K562 (cell line): ENCODE measurements at regions not wholly inside any gene's neighbourhood (a gene's known extent, or its start where the extent isn't known, plus 50 kb on each side); places are given as distances from the start of the nearest gene placed in this dataset.

ENCODE experiments used
- ATAC-seq: fragments of 200-7000 bp; cut with Tn5 transposase; 3 replicates; pipeline ENCODE4 v1.9.1; 2020; ENCODE audit warnings: moderate library complexity
- BruUV-seq: library from RNA; stranded (reverse); fragments of 400-500 nt; replicated peaks from 2 replicates; lab custom pipeline; 2021; lab: Mats Ljungman, UMichigan
- CTCF ChIA-PET: fragments of 300-600 bp; formaldehyde crosslinking; extraction: SDS; loops from one replicate; lab custom pipeline; 2021; ENCODE audit warnings: low intra/inter-chr PET ratio; lab: Yijun Ruan, JAX
- POLR2A ChIA-PET: fragments of 300-600, 350-650 bp; sonication (Branson Sonifier 250); formaldehyde crosslinking; extraction: SDS; loops from one replicate; lab custom pipeline; 2021; ENCODE audit warnings: antibody characterized with exemption, inconsistent platforms; lab: Yijun Ruan, JAX
- DNase-seq, 4 experiments: peaks; one replicate each; pipeline versions ENCODE4 v3.0.0 to v3.0.0-alpha.2; 2011 to 2018; ENCODE audit warnings: low spot score in 3 of 4, mixed read lengths in 3 of 4; ENCODE audit errors: extremely low read depth in 1 of 4
- FAIRE-seq: peaks from 2 replicates; lab custom pipeline; 2011; peaks lifted over from hg19 to GRCh38; lab: Jason Lieb, UNC
- H2AFZ ChIP-seq: 2 replicates; pipeline ENCODE4 v1.6.0; 2011; ENCODE audit warnings: low read depth, low read length, control low read depth, inconsistent platforms
- H3K27ac ChIP-seq: fragments of 200-600 bp; 3 replicates; pipeline ENCODE4 v1.8.0; 2011; ENCODE audit warnings: low read depth, mild to moderate bottlenecking, control low read depth, inconsistent platforms, low read length, moderate library complexity, mixed read lengths; ENCODE audit errors: extremely low read depth
- H3K27me3 ChIP-seq, 2 experiments: fragments of 300-600 bp in 1 of 2; 2 replicates in 1 of 2; 3 replicates in 1 of 2; pipeline versions ENCODE4 v1.6.0 to v1.8.0; 2011; ENCODE audit warnings: inconsistent platforms in 2 of 2, low read length in 2 of 2, mild to moderate bottlenecking in 1 of 2, mixed read lengths in 1 of 2, moderate library complexity in 1 of 2; ENCODE audit not compliant: control insufficient read depth in 2 of 2, insufficient read depth in 2 of 2
- H3K36me3 ChIP-seq: fragments of 300-600 bp; 3 replicates; pipeline ENCODE4 v1.8.0; 2011; ENCODE audit warnings: mild to moderate bottlenecking, low read length, inconsistent platforms; ENCODE audit not compliant: control insufficient read depth, insufficient read depth
- H3K4me1 ChIP-seq, 2 experiments: fragments of 200-600 bp in 1 of 2; replicated peaks in 1 of 2; 2 replicates in 1 of 2; 3 replicates in 1 of 2; pipeline versions ENCODE4 v1.5.1 to v1.8.0; 2011; ENCODE audit warnings: inconsistent platforms in 2 of 2, low read length in 2 of 2, mild to moderate bottlenecking in 1 of 2, mixed read lengths in 1 of 2, moderate library complexity in 1 of 2; ENCODE audit not compliant: control insufficient read depth in 2 of 2, insufficient read depth in 2 of 2
- H3K4me2 ChIP-seq: 2 replicates; pipeline ENCODE4 v1.6.1; 2011; ENCODE audit warnings: low read length, control low read depth, inconsistent platforms, mixed read lengths; ENCODE audit not compliant: insufficient read depth
- H3K4me3 ChIP-seq: fragments of 200-600 bp; sonication (generic), shearing (Covaris generic); 2 replicates; pipeline ENCODE4 v1.5.1; 2016; ENCODE audit warnings: control low read depth, inconsistent platforms
- H3K79me2 ChIP-seq: fragments of 200-600 bp; 3 replicates; pipeline ENCODE4 v1.8.0; 2011; ENCODE audit warnings: low read length, inconsistent platforms; ENCODE audit not compliant: control insufficient read depth, insufficient read depth
- H3K9ac ChIP-seq, 2 experiments: 2 replicates each; pipeline versions ENCODE4 v1.6.0 to v1.6.1; 2011; ENCODE audit warnings: low read depth in 2 of 2, low read length in 2 of 2, control low read depth in 1 of 2, inconsistent platforms in 1 of 2, mild to moderate bottlenecking in 1 of 2, mixed read lengths in 1 of 2; ENCODE audit not compliant: insufficient read depth in 1 of 2
- H3K9me1 ChIP-seq: one replicate; pipeline ENCODE4 v1.6.0; 2011; ENCODE audit warnings: inconsistent platforms, mild to moderate bottlenecking, low read length, moderate library complexity; ENCODE audit not compliant: control insufficient read depth, insufficient read depth
- H3K9me3 ChIP-seq: replicated peaks from 2 replicates; pipeline ENCODE4 v1.5.1; 2011; ENCODE audit warnings: low read depth, low read length, inconsistent platforms; ENCODE audit not compliant: control insufficient read depth, insufficient read depth
- H4K20me1 ChIP-seq: replicated peaks from 2 replicates; pipeline ENCODE4 v1.6.1; 2011; ENCODE audit warnings: low read length, inconsistent platforms, mixed read lengths; ENCODE audit not compliant: control insufficient read depth, insufficient read depth
- ARNT ChIP-seq, 2 experiments: fragments of 450-650 bp; IDR thresholded peaks; 2 replicates each; pipeline ENCODE4 v1.6.1; 2016; ENCODE audit warnings: mild to moderate bottlenecking in 1 of 2
- BACH1 ChIP-seq: fragments of 200-800 bp; sonication (Bioruptor generic); IDR thresholded peaks from 2 replicates; pipeline ENCODE4 v1.6.1; 2016; ENCODE audit warnings: missing genetic modification characterization, missing compliant biosample characterization
- KHSRP ChIP-seq: fragments of 450-650 bp; IDR thresholded peaks from 2 replicates; pipeline ENCODE4 v1.6.1; 2017
- NFRKB ChIP-seq: fragments of 450-650 bp; IDR thresholded peaks from 2 replicates; pipeline ENCODE4 v1.6.1; 2016; ENCODE audit warnings: low read depth
- SAFB ChIP-seq: fragments of 200-400 bp; formaldehyde crosslinking; IDR thresholded peaks from 2 replicates; pipeline ENCODE4 v1.6.1; 2017; ENCODE audit warnings: low read depth, low read length, borderline replicate concordance
- ZNF175 ChIP-seq: fragments of 200-800 bp; sonication (Bioruptor generic); IDR thresholded peaks from 2 replicates; pipeline ENCODE4 v1.6.1; 2016; ENCODE audit warnings: low read depth, mild to moderate bottlenecking, missing genetic modification characterization, missing compliant biosample characterization
- ZNF212 ChIP-seq: fragments of 450-650 bp; formaldehyde crosslinking; IDR thresholded peaks from 2 replicates; pipeline ENCODE4 v1.4.0; 2020; ENCODE audit warnings: mild to moderate bottlenecking
- ZNF57 ChIP-seq: fragments of 450-650 bp; formaldehyde crosslinking; IDR thresholded peaks from 2 replicates; pipeline ENCODE4 v1.4.0; 2020; ENCODE audit warnings: mild to moderate bottlenecking, moderate library complexity
- WGBS: fragments of 100-300 bp; shearing (Covaris generic); methylation state at CpG from one replicate; pipeline ENCODE4 v1.1.6; 2016; ENCODE audit warnings: low coverage, mixed read lengths; ENCODE audit not compliant: insufficient coverage; ENCODE audit errors: missing lambda C conversion rate; 5-methylcytosine and 5-hydroxymethylcytosine counted together
- in situ Hi-C: fragments of 300-500 bp; cut with MboI; formaldehyde crosslinking; loops from 4 replicates; pipeline ENCODE4 v1.15.0; 2018; ENCODE audit warnings: inconsistent platforms, mixed read lengths
- intact Hi-C: fragments of 100-400 bp; cut with micrococcal nuclease; formaldehyde crosslinking; loops from 2 replicates; pipeline ENCODE4 v1.14.2; 2022
- TF ChIP-seq, protein P1 (sequence below): fragments of 250-450 bp; sonication (Bioruptor Pico); IDR thresholded peaks from 2 replicates; pipeline ENCODE4 v1.8.0; 2022; ENCODE audit warnings: inconsistent platforms
- TF ChIP-seq, protein P2 (sequence below): sonication (generic); formaldehyde crosslinking; IDR thresholded peaks from 2 replicates; pipeline ENCODE4 v1.8.0; 2022; ENCODE audit warnings: mild to moderate bottlenecking, low read depth, missing genetic modification reagents
- TF ChIP-seq, protein P3 (sequence below): fragments of 250-450 bp; sonication (Bioruptor Pico); IDR thresholded peaks from 2 replicates; pipeline ENCODE4 v1.9.0; 2021; ENCODE audit warnings: mild to moderate bottlenecking, inconsistent platforms

DNA sequence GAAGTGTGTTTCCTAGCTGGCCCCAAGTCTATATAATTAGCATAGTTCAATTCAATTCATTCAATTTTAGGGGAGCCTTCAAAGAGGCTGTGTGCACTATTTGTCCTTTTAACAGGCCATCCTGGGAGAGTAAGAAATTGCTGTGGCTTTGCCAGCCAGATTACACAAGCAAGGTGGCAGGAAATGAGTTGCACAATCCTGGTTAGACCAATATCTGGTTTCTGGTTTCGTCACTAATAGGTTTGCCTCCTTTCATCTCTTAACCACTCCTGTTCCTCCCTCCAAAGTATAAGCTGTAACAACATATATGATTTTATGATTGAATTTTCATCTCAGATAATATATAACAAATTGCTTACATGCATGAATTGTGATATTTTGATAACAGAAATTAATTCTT is 84.1 kb upstream of the NEGR1 start:
- no TSS peak for BruUV-seq
- 0% methylated on average over 1 of the region's 1 CpG for WGBS
- Histone ChIP-seq H3K27ac (no peak overlapping the region), H3K27me3 (no peaks in the 10 kb centered on the region), H3K9me1 (no peaks in the 10 kb centered on the region), H3K9ac (no peak overlapping the region), H3K4me3 (no peak overlapping the region), H3K9me3 (no peaks in the 10 kb centered on the region), H4K20me1 (no peaks in the 10 kb centered on the region), H2AFZ (no peak overlapping the region), H3K79me2 (no peaks in the 10 kb centered on the region), H3K4me1 (no peaks in the 10 kb centered on the region), H3K4me2 (no peak overlapping the region), H3K36me3 (no peaks in the 10 kb centered on the region)
- in situ Hi-C loops: loop anchor here (5.0 kb wide), 1 partner anchor 69 kb away; no protein-coding TSS in a partner anchor
- TF ChIP-seq, protein P1, sequence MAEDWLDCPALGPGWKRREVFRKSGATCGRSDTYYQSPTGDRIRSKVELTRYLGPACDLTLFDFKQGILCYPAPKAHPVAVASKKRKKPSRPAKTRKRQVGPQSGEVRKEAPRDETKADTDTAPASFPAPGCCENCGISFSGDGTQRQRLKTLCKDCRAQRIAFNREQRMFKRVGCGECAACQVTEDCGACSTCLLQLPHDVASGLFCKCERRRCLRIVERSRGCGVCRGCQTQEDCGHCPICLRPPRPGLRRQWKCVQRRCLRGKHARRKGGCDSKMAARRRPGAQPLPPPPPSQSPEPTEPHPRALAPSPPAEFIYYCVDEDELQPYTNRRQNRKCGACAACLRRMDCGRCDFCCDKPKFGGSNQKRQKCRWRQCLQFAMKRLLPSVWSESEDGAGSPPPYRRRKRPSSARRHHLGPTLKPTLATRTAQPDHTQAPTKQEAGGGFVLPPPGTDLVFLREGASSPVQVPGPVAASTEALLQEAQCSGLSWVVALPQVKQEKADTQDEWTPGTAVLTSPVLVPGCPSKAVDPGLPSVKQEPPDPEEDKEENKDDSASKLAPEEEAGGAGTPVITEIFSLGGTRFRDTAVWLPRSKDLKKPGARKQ (CRISPR knock-in tag): no peak
- no peak for TF ChIP-seq ZNF212 (CRISPR knock-in tag)
- TF ChIP-seq BACH1: no peak
- no peak for TF ChIP-seq NFRKB
- TF ChIP-seq ZNF57: no peak
- TF ChIP-seq ARNT (IDR thresholded peaks at IDR 0.05): no peak
- no peak for TF ChIP-seq ZNF175
- no peak for TF ChIP-seq KHSRP
- TF ChIP-seq SAFB: no peak
- TF ChIP-seq, protein P2, sequence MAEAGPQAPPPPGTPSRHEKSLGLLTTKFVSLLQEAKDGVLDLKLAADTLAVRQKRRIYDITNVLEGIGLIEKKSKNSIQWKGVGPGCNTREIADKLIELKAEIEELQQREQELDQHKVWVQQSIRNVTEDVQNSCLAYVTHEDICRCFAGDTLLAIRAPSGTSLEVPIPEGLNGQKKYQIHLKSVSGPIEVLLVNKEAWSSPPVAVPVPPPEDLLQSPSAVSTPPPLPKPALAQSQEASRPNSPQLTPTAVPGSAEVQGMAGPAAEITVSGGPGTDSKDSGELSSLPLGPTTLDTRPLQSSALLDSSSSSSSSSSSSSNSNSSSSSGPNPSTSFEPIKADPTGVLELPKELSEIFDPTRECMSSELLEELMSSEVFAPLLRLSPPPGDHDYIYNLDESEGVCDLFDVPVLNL (CRISPR knock-in tag): no peak
- TF ChIP-seq, protein P3, sequence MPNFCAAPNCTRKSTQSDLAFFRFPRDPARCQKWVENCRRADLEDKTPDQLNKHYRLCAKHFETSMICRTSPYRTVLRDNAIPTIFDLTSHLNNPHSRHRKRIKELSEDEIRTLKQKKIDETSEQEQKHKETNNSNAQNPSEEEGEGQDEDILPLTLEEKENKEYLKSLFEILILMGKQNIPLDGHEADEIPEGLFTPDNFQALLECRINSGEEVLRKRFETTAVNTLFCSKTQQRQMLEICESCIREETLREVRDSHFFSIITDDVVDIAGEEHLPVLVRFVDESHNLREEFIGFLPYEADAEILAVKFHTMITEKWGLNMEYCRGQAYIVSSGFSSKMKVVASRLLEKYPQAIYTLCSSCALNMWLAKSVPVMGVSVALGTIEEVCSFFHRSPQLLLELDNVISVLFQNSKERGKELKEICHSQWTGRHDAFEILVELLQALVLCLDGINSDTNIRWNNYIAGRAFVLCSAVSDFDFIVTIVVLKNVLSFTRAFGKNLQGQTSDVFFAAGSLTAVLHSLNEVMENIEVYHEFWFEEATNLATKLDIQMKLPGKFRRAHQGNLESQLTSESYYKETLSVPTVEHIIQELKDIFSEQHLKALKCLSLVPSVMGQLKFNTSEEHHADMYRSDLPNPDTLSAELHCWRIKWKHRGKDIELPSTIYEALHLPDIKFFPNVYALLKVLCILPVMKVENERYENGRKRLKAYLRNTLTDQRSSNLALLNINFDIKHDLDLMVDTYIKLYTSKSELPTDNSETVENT (CRISPR knock-in tag): no peak
- ChIA-PET CTCF (no interaction called here), POLR2A (no interaction called here)
- DNase-seq (no peak), ATAC-seq (no peak), FAIRE-seq (no peak)
- intact Hi-C loops: no loop called here
